ENCODE measurements at regions not wholly inside any gene's neighbourhood (a gene's known extent, or its start where the extent isn't known, plus 50 kb on each side); places are given as distances from the start of the nearest gene placed in this dataset.

- Histone ChIP-seq H3K27ac (ENCODE audit: low read depth in 1 of 3, low read length in 2 of 3) (no peak overlapping the region), H3K9me3 (ENCODE audit: control insufficient read depth in 2 of 2, insufficient read depth in 1 of 2, low read depth in 1 of 2, low read length in 1 of 2) (no peaks in the 10 kb centered on the region), H3K4me3 (ENCODE audit: low read depth in 1 of 3, low read length in 3 of 3) (no peak overlapping the region), H3K4me1 (ENCODE audit: control insufficient read depth in 3 of 3, insufficient read depth in 2 of 3, low read depth in 1 of 3, low read length in 2 of 3) (no peaks in the 10 kb centered on the region), H3K27me3 (ENCODE audit: control insufficient read depth in 3 of 3, insufficient read depth in 3 of 3, low read length in 3 of 3) (no peaks in the 10 kb centered on the region), H3K36me3 (ENCODE audit: control insufficient read depth in 3 of 3, insufficient read depth in 2 of 3, low read depth in 1 of 3, low read length in 3 of 3) (no peaks in the 10 kb centered on the region)
- FAIRE-seq (no peak), DNase-seq (no peak)
- WGBS, 3 donors, result 74 to 81% (median 74%) methylated on average over 9 of the region's 9 CpGs
Measured at GRCh38 chr4:41471126-41472071, 66.6 kb upstream of the LIMCH1 start.

GRCh38 chr4:41472081-41472480 is 65.9 kb upstream of the LIMCH1 start:
- FAIRE-seq (no peak), DNase-seq (no peak)
- WGBS, 3 donors, result 73 to 85% (median 83%) methylated on average over 5 of the region's 5 CpGs
- Histone ChIP-seq H3K27ac (ENCODE audit: low read depth in 1 of 3, low read length in 2 of 3) (no peak overlapping the region), H3K36me3 (ENCODE audit: control insufficient read depth in 3 of 3, insufficient read depth in 2 of 3, low read depth in 1 of 3, low read length in 3 of 3) (no peaks in the 10 kb centered on the region), H3K9me3 (ENCODE audit: control insufficient read depth in 2 of 2, insufficient read depth in 1 of 2, low read depth in 1 of 2, low read length in 1 of 2) (no peaks in the 10 kb centered on the region), H3K4me1 (ENCODE audit: control insufficient read depth in 3 of 3, insufficient read depth in 2 of 3, low read depth in 1 of 3, low read length in 2 of 3) (no peaks in the 10 kb centered on the region), H3K27me3 (ENCODE audit: control insufficient read depth in 3 of 3, insufficient read depth in 3 of 3, low read length in 3 of 3) (no peaks in the 10 kb centered on the region), H3K4me3 (ENCODE audit: low read depth in 1 of 3, low read length in 3 of 3) (no peak overlapping the region)

GRCh38 chr4:41473176-41473575 is 64.8 kb upstream of the LIMCH1 start:
- H3K27me3 ChIP-seq (ENCODE audit: control insufficient read depth in 3 of 3, insufficient read depth in 3 of 3, low read length in 3 of 3), result no peaks in the 10 kb centered on the region
- 40 to 62% (median 53%) methylated on average over 2 of the region's 2 CpGs for WGBS, 3 donors
- no peaks in the 10 kb centered on the region for H3K4me1 ChIP-seq (ENCODE audit: control insufficient read depth in 3 of 3, insufficient read depth in 2 of 3, low read depth in 1 of 3, low read length in 2 of 3)
- H3K36me3 ChIP-seq (ENCODE audit: control insufficient read depth in 3 of 3, insufficient read depth in 2 of 3, low read depth in 1 of 3, low read length in 3 of 3), result no peaks in the 10 kb centered on the region
- H3K4me3 ChIP-seq (ENCODE audit: low read depth in 1 of 3, low read length in 3 of 3), result no peak overlapping the region
- no peak for DNase-seq
- H3K9me3 ChIP-seq (ENCODE audit: control insufficient read depth in 2 of 2, insufficient read depth in 1 of 2, low read depth in 1 of 2, low read length in 1 of 2), result no peaks in the 10 kb centered on the region
- H3K27ac ChIP-seq (ENCODE audit: low read depth in 1 of 3, low read length in 2 of 3), result no peak overlapping the region
- no peak for FAIRE-seq

- H3K36me3 ChIP-seq (ENCODE audit: control insufficient read depth in 3 of 3, insufficient read depth in 2 of 3, low read depth in 1 of 3, low read length in 3 of 3), result no peaks in the 10 kb centered on the region
- no peaks in the 10 kb centered on the region for H3K4me1 ChIP-seq (ENCODE audit: control insufficient read depth in 3 of 3, insufficient read depth in 2 of 3, low read depth in 1 of 3, low read length in 2 of 3)
- no peaks in the 10 kb centered on the region for H3K27me3 ChIP-seq (ENCODE audit: control insufficient read depth in 3 of 3, insufficient read depth in 3 of 3, low read length in 3 of 3)
- no peak for DNase-seq
- H3K9me3 ChIP-seq (ENCODE audit: control insufficient read depth in 2 of 2, insufficient read depth in 1 of 2, low read depth in 1 of 2, low read length in 1 of 2), result no peaks in the 10 kb centered on the region
- no peak overlapping the region for H3K4me3 ChIP-seq (ENCODE audit: low read depth in 1 of 3, low read length in 3 of 3)
- FAIRE-seq, result no peak
- H3K27ac ChIP-seq (ENCODE audit: low read depth in 1 of 3, low read length in 2 of 3), result no peak overlapping the region
- WGBS, 3 donors, result 89 to 96% (median 93%) methylated on average over 1 of the region's 1 CpG
Measured at GRCh38 chr4:41475402-41475801, 62.6 kb upstream of the LIMCH1 start.

- no peak overlapping the region for H3K27ac ChIP-seq (ENCODE audit: low read depth in 1 of 3, low read length in 2 of 3)
- no peak for FAIRE-seq
Measured at GRCh38 chr4:41476310-41476885, 61.6 kb upstream of the LIMCH1 start.

GRCh38 chr4:41477181-41477905 is 60.6 kb upstream of the LIMCH1 start:
- FAIRE-seq (no peak), DNase-seq (no peak)
- no peak overlapping the region for H3K27ac ChIP-seq (ENCODE audit: low read depth in 1 of 3, low read length in 2 of 3)
- no peaks in the 10 kb centered on the region for H3K9me3 ChIP-seq (ENCODE audit: control insufficient read depth in 2 of 2, insufficient read depth in 1 of 2, low read depth in 1 of 2, low read length in 1 of 2)
- H3K4me3 ChIP-seq (ENCODE audit: low read depth in 1 of 3, low read length in 3 of 3), result no peak overlapping the region
- H3K4me1 ChIP-seq (ENCODE audit: control insufficient read depth in 3 of 3, insufficient read depth in 2 of 3, low read depth in 1 of 3, low read length in 2 of 3), result no peaks in the 10 kb centered on the region
- H3K36me3 ChIP-seq (ENCODE audit: control insufficient read depth in 3 of 3, insufficient read depth in 2 of 3, low read depth in 1 of 3, low read length in 3 of 3), result no peaks in the 10 kb centered on the region
- 69 to 74% (median 71%) methylated on average over 6 of the region's 6 CpGs for WGBS, 3 donors
- no peaks in the 10 kb centered on the region for H3K27me3 ChIP-seq (ENCODE audit: control insufficient read depth in 3 of 3, insufficient read depth in 3 of 3, low read length in 3 of 3)

More at GRCh38 chr4:41476310-41476885, 61.6 kb upstream of the LIMCH1 start:
- no peaks in the 10 kb centered on the region for H3K27me3 ChIP-seq (ENCODE audit: control insufficient read depth in 3 of 3, insufficient read depth in 3 of 3, low read length in 3 of 3)
- 75 to 78% (median 75%) methylated on average over 3 of the region's 3 CpGs for WGBS, 3 donors
- H3K36me3 ChIP-seq (ENCODE audit: control insufficient read depth in 3 of 3, insufficient read depth in 2 of 3, low read depth in 1 of 3, low read length in 3 of 3), result no peaks in the 10 kb centered on the region
- H3K4me3 ChIP-seq (ENCODE audit: low read depth in 1 of 3, low read length in 3 of 3), result no peak overlapping the region
- DNase-seq, result no peak
- H3K4me1 ChIP-seq (ENCODE audit: control insufficient read depth in 3 of 3, insufficient read depth in 2 of 3, low read depth in 1 of 3, low read length in 2 of 3), result no peaks in the 10 kb centered on the region
- H3K9me3 ChIP-seq (ENCODE audit: control insufficient read depth in 2 of 2, insufficient read depth in 1 of 2, low read depth in 1 of 2, low read length in 1 of 2), result no peaks in the 10 kb centered on the region

- Histone ChIP-seq H3K4me1 (ENCODE audit: control insufficient read depth in 3 of 3, insufficient read depth in 2 of 3, low read depth in 1 of 3, low read length in 2 of 3) (no peaks in the 10 kb centered on the region), H3K36me3 (ENCODE audit: control insufficient read depth in 3 of 3, insufficient read depth in 2 of 3, low read depth in 1 of 3, low read length in 3 of 3) (no peaks in the 10 kb centered on the region), H3K27me3 (ENCODE audit: control insufficient read depth in 3 of 3, insufficient read depth in 3 of 3, low read length in 3 of 3) (no peaks in the 10 kb centered on the region), H3K4me3 (ENCODE audit: low read depth in 1 of 3, low read length in 3 of 3) (no peak overlapping the region), H3K9me3 (ENCODE audit: control insufficient read depth in 2 of 2, insufficient read depth in 1 of 2, low read depth in 1 of 2, low read length in 1 of 2) (no peaks in the 10 kb centered on the region), H3K27ac (ENCODE audit: low read depth in 1 of 3, low read length in 2 of 3) (no peak overlapping the region)
- FAIRE-seq (no peak), DNase-seq (no peak)
- WGBS, 3 donors, result 82 to 89% (median 82%) methylated on average over 3 of the region's 3 CpGs
Measured at GRCh38 chr4:41478518-41478917, 59.4 kb upstream of the LIMCH1 start.

- no peaks in the 10 kb centered on the region for H3K36me3 ChIP-seq (ENCODE audit: control insufficient read depth in 3 of 3, insufficient read depth in 2 of 3, low read depth in 1 of 3, low read length in 3 of 3)
- 76 to 84% (median 79%) methylated on average over 5 of the region's 5 CpGs for WGBS, 3 donors
- H3K9me3 ChIP-seq (ENCODE audit: control insufficient read depth in 2 of 2, insufficient read depth in 1 of 2, low read depth in 1 of 2, low read length in 1 of 2), result no peaks in the 10 kb centered on the region
- H3K27me3 ChIP-seq (ENCODE audit: control insufficient read depth in 3 of 3, insufficient read depth in 3 of 3, low read length in 3 of 3), result no peaks in the 10 kb centered on the region
- DNase-seq (no peak), FAIRE-seq (no peak)
- H3K4me3 ChIP-seq (ENCODE audit: low read depth in 1 of 3, low read length in 3 of 3), result no peak overlapping the region
- no peaks in the 10 kb centered on the region for H3K4me1 ChIP-seq (ENCODE audit: control insufficient read depth in 3 of 3, insufficient read depth in 2 of 3, low read depth in 1 of 3, low read length in 2 of 3)
- no peak overlapping the region for H3K27ac ChIP-seq (ENCODE audit: low read depth in 1 of 3, low read length in 2 of 3)
Measured at GRCh38 chr4:41480896-41481311, 57.1 kb upstream of the LIMCH1 start.
